ENCODE measurements at regions not wholly inside any gene's neighbourhood (a gene's known extent, or its start where the extent isn't known, plus 50 kb on each side); places are given as distances from the start of the nearest gene placed in this dataset.

GRCh38 chr5:39580702-39581453 is 156.1 kb upstream of the DAB2 start:
- no peak for DNase-seq

DNA sequence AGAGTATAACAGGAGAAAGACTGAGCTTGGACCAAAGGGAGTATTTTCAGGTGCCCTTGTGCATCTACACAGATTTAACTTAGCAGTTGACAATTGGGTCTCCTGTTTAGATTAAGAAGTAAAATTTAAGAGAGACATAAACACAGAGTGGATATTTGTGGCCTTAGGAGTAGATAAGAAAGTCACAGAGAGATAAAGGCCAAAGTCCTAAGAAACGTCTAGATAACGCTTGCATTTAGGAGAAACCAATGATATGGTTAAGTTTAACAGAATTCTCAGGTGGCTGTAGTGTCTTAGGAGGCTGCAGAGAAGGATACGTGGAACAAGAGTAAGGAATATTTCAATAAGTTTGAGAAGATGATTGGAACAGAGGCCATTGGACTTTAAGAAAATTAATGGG is 155.0 kb upstream of the DAB2 start:
- no peak for DNase-seq

DNA sequence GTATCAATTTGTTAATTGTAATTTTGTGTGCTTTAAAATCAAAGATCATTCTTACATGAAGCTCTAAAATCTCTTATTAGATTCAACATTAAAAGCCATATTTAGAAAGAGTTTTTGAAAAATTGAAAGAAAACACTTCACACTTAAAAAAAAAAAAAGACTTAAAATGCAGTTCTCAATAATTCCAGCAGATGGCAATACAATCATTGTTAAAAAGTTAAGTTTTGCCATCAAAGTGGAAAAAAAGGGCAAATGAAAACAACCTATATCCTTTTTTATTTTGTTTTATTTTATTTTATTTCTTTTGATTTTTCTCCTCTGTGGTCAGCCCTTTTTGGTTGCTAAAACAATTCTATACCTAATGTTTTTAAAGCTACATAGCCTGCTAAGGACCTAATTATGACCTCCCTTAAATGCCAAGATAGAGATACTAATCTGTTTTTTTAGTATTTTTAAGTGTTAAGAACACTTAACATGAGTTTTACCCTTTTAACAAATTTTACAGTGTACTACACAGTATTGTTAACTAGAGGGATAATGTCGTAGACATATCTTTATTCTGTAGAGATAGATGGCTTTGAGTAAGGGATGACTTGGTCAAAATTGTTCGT is 154.2 kb upstream of the DAB2 start:
- DNase-seq: no peak

DNA sequence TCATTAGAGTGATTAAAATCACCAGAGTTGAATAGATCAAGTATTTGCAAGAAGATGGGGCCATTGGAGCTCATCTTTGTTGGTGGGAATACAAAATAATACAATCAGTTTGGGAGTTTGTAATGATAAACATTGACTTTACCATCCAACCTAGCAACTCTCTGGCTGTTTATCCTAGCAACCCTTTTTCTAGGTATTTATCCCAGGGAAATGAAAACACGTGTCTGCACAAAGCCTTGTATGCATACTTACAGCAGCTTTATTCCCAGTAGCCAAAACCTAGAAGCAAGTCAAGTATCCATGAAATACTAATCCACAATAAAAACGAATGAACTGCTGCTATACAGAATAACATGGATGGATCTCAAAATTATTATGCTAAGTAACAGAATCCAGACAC is 152.7 kb upstream of the DAB2 start:
- no peak for DNase-seq

GRCh38 chr5:39570403-39571027 is 145.7 kb upstream of the DAB2 start:
- DNase-seq: no peak

DNA sequence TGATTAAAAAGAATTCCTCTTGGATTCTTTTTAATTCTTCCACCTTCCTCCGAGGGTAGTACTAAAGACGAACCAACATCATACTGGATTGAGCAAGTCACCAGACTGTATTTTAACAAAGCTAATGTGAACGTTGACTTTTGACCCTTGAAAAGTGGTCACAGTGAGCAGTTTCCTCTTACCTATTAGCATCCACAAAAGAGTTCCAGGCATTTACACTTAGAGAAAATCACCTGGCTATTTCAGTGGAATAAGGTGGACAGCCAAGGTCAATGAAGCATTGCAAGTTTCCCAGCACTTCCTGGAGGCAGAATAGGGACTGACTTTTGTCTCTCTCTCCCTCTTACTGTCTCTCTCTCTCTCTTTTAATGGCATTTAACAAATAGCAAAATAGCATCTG is 145.1 kb upstream of the DAB2 start:
- DNase-seq: no peak

GRCh38 chr5:39566891-39567290 is 142.1 kb upstream of the DAB2 start:
- DNase-seq: no peak

DNA sequence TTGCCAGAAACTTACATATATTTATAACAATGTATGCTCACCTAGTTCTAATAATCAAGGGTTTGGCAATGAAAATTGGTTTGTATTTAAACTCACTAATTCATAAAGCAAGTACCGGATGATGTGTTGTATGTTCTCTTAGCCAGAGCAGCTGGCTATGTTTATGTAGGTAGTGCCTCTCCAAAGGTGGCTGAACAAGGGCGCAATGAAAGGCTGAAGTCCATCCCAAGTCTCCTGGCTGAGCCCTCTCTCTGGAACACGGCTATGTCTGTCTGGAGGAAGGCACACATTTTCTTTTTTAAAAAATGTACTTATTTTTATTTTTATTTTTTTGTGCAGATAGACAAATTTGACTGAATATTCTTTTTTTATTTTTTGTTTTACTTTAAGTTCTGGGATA is 141.2 kb upstream of the DAB2 start:
- no peak for DNase-seq

GRCh38 chr5:39561421-39561820 is 136.6 kb upstream of the DAB2 start:
- no peak for DNase-seq

DNA sequence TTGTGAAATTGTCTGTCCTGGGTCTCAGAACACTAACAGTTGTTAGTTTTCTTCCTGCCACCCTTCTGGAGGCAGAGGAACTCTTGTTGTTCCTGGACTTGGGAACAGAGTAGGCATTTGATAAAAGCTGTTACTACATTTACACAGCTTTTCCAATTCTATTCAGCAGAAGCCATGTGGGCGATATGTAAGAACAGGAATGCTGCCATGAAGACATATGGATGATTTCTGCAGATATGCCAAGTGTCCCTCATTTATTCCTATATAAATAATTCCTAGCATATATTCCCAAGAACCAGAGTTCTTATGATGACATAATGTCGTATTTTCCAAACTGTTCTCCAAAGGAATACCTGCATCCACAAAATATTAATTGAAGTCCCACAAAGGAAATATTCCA is 135.9 kb upstream of the DAB2 start:
- DNase-seq: no peak

DNA sequence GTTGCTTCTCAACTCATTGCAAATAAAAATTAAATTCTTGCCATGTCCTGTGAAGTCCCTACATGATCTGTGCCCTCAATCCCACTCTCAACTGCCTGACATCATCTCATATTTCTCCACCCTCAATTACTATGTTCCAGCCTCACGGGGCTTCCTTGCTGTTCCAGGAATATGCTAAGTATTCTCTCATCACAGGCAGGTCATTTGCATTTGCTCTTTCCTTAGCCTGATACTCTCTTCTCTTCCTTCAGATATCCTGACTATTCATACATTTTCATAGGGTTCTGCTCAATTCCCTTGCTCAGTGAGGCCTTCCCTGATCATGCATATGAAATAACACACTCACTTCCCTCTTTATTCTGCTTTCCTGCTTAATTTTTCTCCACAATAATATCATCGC is 135.1 kb upstream of the DAB2 start:
- DNase-seq: no peak

DNA sequence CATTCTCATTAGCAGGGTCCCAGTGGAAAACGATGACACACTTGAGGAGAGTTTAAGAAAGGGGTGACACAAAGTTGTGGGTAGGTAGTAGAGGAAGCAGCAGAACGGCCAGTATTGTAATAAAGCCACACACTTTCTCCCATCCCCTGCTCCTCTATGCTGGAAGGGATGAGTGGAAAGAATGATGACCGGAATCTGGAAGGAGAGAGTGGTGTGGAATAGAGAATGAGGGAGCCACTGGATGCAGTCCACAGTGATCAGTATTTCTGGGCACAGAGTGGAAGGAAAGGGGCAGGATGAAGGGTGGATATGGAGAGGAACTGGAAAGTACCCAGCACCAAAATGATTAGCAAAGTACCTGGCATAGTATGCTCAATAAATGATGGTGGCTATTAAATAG is 133.8 kb upstream of the DAB2 start:
- no peak for DNase-seq

DNA sequence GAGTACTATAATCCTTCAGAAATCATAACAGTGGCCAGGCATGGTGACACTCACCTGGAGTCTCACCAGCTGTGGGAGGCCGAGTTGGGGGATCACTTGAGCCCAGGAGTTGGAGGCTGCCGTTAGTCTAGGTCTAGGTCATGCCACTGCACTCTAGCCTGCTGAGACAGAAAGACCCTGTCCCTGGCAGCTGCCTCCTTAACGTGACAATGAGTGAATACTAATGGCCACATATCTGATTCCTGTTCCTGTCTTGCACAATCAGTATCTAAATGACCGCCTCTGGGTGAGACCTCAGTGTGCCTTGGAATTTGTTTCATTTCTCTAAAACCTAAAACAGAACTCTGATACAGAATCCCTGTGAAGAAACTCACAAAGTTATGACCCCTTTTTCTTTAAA is 131.0 kb upstream of the DAB2 start:
- DNase-seq: no peak

- no peak for DNase-seq
Measured at GRCh38 chr5:39547553-39548154, 122.9 kb upstream of the DAB2 start.

GRCh38 chr5:39544941-39545340 is 120.2 kb upstream of the DAB2 start:
- DNase-seq: no peak

DNA sequence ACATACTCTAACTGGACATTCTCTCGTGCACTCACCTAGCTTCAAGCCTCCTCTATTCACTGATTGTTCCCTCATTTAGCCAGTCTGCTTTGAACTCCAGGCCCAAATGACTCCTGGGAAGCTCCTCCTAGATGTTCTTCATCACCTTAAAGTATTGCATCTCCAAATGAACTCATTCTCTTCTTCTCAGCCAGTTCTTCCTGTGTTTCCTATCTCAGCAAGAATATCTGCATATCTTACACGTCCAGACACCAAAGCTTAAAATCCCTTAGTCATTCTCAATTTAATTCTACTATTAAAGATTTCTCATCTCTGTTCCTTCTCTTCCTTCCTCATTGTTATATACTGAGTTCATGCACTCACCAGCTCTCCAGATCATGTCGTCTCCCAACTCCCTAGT is 118.6 kb upstream of the DAB2 start:
- no peak for DNase-seq

DNA sequence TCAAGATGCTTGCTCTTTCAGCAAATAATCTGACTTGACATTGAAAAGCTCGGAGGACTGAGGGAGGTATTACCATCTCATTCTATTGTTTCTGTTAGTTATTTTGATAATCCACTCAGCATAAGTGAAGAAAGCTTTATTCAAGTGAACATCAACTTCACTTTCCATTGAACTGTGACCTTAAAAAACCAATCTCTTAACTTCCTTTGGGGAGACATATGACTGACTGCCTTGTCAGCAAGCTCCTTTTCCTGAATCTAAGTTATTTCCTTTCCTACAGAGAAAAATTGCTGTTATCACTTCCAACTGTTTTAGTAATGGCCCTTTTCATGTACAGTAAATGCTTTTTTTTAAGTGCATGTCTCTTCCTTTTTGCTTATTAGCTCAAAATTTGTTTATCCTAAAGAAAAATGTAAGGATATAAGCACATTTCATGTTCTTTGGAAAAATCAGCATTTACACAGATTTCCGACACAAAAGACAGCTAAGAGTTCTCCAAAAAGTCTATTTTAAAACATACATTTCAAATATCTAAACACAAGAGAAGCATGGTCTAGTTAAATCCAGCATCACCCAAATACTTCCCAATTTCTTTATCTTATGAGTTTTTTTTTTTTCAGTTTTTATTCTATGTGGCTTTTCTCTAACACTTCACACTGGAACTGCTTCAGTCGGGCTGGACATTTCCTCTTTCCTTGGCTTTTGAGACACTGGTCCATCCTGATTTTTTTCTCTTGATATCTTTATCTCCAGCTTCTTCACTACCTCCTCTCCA is 117.9 kb upstream of the DAB2 start:
- no peak for DNase-seq

GRCh38 chr5:39541920-39542319 is 117.1 kb upstream of the DAB2 start:
- no peak for DNase-seq

DNA sequence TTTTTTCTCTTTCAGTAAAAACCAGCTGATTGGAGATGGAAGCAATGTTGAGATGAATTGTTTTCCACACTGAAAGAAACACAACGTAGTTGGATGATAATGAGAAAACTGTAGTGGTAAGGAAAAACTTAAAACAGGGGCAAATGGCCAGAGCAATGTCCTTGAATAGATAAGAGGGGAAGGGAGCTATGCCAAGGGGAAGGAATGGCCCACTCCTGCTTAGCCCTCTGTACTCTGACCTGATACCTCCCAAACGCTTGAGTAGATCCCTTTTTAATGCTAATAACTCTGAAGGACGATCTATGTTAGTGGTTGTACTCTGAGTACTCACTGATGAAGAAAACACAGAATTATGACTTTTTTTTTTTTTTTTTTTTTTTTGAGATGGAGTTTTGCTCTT is 114.7 kb upstream of the DAB2 start:
- no peak for DNase-seq

- no peak for DNase-seq
Measured at GRCh38 chr5:39534690-39535089, 109.9 kb upstream of the DAB2 start.

DNA sequence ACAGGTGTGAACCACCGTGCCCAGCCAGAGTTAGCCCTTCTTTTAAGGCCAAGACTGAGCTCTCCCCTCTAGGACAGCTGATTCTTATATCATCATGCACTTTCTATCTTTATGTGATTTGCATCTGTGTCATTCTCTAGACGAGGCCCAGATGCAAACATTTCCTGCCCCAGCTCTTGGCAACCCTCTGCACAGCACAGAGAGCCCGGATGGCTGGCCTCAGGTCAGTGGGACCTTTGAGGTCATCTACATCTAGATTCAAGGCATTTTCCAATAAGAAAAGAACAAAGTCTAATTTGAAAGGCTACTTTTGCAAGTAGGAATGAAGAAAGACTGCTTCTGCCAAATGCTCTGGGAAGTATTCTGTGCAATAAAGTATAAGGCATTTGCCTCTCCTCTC is 109.0 kb upstream of the DAB2 start:
- no peak for DNase-seq

- DNase-seq: no peak
Measured at GRCh38 chr5:39532511-39532910, 107.7 kb upstream of the DAB2 start.

DNA sequence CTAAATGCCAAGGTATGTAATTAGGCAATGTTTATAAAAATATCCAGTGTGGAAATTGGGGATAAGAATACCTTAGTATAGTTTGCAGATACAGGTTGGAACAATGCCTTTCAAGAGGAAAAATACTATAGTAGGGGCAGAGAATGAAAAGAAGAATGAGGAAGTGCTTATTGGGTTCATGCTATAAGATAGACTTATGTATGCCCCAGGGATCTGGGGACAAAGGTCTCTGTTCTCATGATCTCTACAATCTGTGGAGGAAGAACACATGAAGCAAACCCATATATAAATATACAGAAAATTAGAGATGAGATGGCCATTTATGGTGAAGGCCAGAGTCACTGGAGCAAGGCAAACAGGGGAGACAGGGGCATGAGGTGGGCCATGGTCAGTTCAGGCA is 106.5 kb upstream of the DAB2 start:
- DNase-seq: no peak
